Keratinocyte (primary cell): ENCODE measurements at regions not wholly inside any gene's neighbourhood (a gene's known extent, or its start where the extent isn't known, plus 50 kb on each side); places are given as distances from the start of the nearest gene placed in this dataset.

Experiments
- DNase-seq: peaks from one replicate; pipeline ENCODE4 v3.0.0-alpha.2; 2011; ENCODE audit warnings: low read depth, missing footprints, low spot score
- FAIRE-seq: peaks from 2 replicates; lab custom pipeline; 2011; peaks lifted over from hg19 to GRCh38; lab: Jason Lieb, UNC
- H2AFZ ChIP-seq: 2 replicates; pipeline ENCODE4 v1.6.0; 2012; ENCODE audit warnings: low read length, control low read depth, inconsistent platforms; ENCODE audit not compliant: control insufficient read depth
- H3K27ac ChIP-seq: 2 replicates; pipeline ENCODE4 v1.5.1; 2011; ENCODE audit warnings: low read length; ENCODE audit not compliant: control insufficient read depth, insufficient read depth
- H3K27me3 ChIP-seq: 3 replicates; pipeline ENCODE4 v1.6.0; 2011; ENCODE audit warnings: low read length; ENCODE audit not compliant: control insufficient read depth, insufficient read depth; ENCODE audit errors: extremely low read depth
- H3K36me3 ChIP-seq, 2 experiments: 2 replicates in 1 of 2; 3 replicates in 1 of 2; pipeline ENCODE4 v1.5.1; 2011; ENCODE audit warnings: low read length in 2 of 2, mild to moderate bottlenecking in 1 of 2; ENCODE audit not compliant: control insufficient read depth in 2 of 2, insufficient read depth in 2 of 2; ENCODE audit errors: extremely low read depth in 1 of 2
- H3K4me1 ChIP-seq: 3 replicates; pipeline ENCODE4 v1.5.1; 2011; ENCODE audit warnings: low read length; ENCODE audit not compliant: control insufficient read depth, insufficient read depth; ENCODE audit errors: extremely low read depth
- H3K4me2 ChIP-seq: 3 replicates; pipeline ENCODE4 v1.6.0; 2011; ENCODE audit warnings: low read depth, low read length; ENCODE audit not compliant: control insufficient read depth, insufficient read depth; ENCODE audit errors: extremely low read depth
- H3K4me3 ChIP-seq, 3 experiments: fragments of 200-600 bp in 1 of 3; sonication (generic) in 1 of 3; 2 replicates in 2 of 3; 3 replicates in 1 of 3; pipeline ENCODE4 v1.5.1; 2011 to 2016; ENCODE audit warnings: low read length in 3 of 3, mild to moderate bottlenecking in 3 of 3, control low read depth in 2 of 3, inconsistent platforms in 1 of 3, low read depth in 1 of 3, mixed read lengths in 1 of 3, mixed run types in 1 of 3, moderate library complexity in 1 of 3; ENCODE audit not compliant: control insufficient read depth in 2 of 3, insufficient read depth in 2 of 3; ENCODE audit errors: extremely low read depth in 1 of 3
- H3K79me2 ChIP-seq: 2 replicates; pipeline ENCODE4 v1.6.0; 2012; ENCODE audit warnings: low read length; ENCODE audit not compliant: control insufficient read depth, insufficient read depth
- H3K9ac ChIP-seq: 3 replicates; pipeline ENCODE4 v1.6.0; 2011; ENCODE audit warnings: low read length; ENCODE audit not compliant: control insufficient read depth, insufficient read depth; ENCODE audit errors: extremely low read depth
- H3K9me1 ChIP-seq: 3 replicates; pipeline ENCODE4 v1.6.0; 2011; ENCODE audit warnings: low read length; ENCODE audit not compliant: control insufficient read depth, insufficient read depth; ENCODE audit errors: extremely low read depth
- H3K9me3 ChIP-seq: 2 replicates; pipeline ENCODE4 v1.5.1; 2012; ENCODE audit warnings: low read depth, low read length; ENCODE audit not compliant: control insufficient read depth
- H4K20me1 ChIP-seq: 3 replicates; pipeline ENCODE4 v1.6.0; 2011; ENCODE audit warnings: low read length; ENCODE audit not compliant: control insufficient read depth, insufficient read depth; ENCODE audit errors: extremely low read depth
- EZH2 ChIP-seq: IDR thresholded peaks from one replicate; pipeline ENCODE4 v1.6.1; 2012; ENCODE audit warnings: inconsistent platforms, mild to moderate bottlenecking, low read length, moderate library complexity
- dilution Hi-C: fragments of 300-500 bp; cut with MboI; formaldehyde crosslinking; loops from one replicate; pipeline ENCODE4 v1.7.0; 2020; ENCODE audit warnings: low sequenced_read_pairs; ENCODE audit not compliant: extremely low pct_ligation_motif_present
- TF ChIP-seq, protein P1 (sequence below), 3 experiments: IDR thresholded peaks in 1 of 3; conservative IDR thresholded peaks in 1 of 3; optimal IDR thresholded peaks in 1 of 3; 2 replicates in 2 of 3; 3 replicates in 1 of 3; pipeline versions ENCODE3 to v1.5.1; 2011; ENCODE audit warnings: low read length in 3 of 3, mild to moderate bottlenecking in 3 of 3, moderate library complexity in 2 of 3, control low read depth in 1 of 3, inconsistent platforms in 1 of 3; ENCODE audit not compliant: insufficient read depth in 2 of 3; ENCODE audit errors: extremely low read depth in 1 of 3

- no peaks in the 10 kb centered on the region for H3K4me1 ChIP-seq
- TF ChIP-seq, protein P1, sequence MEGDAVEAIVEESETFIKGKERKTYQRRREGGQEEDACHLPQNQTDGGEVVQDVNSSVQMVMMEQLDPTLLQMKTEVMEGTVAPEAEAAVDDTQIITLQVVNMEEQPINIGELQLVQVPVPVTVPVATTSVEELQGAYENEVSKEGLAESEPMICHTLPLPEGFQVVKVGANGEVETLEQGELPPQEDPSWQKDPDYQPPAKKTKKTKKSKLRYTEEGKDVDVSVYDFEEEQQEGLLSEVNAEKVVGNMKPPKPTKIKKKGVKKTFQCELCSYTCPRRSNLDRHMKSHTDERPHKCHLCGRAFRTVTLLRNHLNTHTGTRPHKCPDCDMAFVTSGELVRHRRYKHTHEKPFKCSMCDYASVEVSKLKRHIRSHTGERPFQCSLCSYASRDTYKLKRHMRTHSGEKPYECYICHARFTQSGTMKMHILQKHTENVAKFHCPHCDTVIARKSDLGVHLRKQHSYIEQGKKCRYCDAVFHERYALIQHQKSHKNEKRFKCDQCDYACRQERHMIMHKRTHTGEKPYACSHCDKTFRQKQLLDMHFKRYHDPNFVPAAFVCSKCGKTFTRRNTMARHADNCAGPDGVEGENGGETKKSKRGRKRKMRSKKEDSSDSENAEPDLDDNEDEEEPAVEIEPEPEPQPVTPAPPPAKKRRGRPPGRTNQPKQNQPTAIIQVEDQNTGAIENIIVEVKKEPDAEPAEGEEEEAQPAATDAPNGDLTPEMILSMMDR (optimal IDR thresholded peaks at IDR 0.05 in 1 of 3, IDR thresholded peaks at IDR 0.05 in 1 of 3, conservative IDR thresholded peaks at IDR 0.05 in 1 of 3; ENCODE audit: extremely low read depth in 1 of 3, insufficient read depth in 2 of 3, low read length in 3 of 3), result no peak
- TF ChIP-seq EZH2, result no peak
- no peak overlapping the region for H3K4me2 ChIP-seq
- no peak overlapping the region for H3K27ac ChIP-seq
- H3K4me3 ChIP-seq, result no peak overlapping the region
- no peak overlapping the region for H3K9ac ChIP-seq
- H3K9me3 ChIP-seq, result no peaks in the 10 kb centered on the region
- no peaks in the 10 kb centered on the region for H3K9me1 ChIP-seq
- no peaks in the 10 kb centered on the region for H3K27me3 ChIP-seq
- dilution Hi-C loops, result loop anchor here (10.0 kb wide), 1 partner anchor 262 kb away; no protein-coding TSS in a partner anchor
- DNase-seq (no peak), FAIRE-seq (no peak)
- no peaks in the 10 kb centered on the region for H4K20me1 ChIP-seq
- H3K79me2 ChIP-seq, result no peaks in the 10 kb centered on the region
- no peaks in the 10 kb centered on the region for H3K36me3 ChIP-seq
- no peak overlapping the region for H2AFZ ChIP-seq
These were observed 67.3 kb downstream of the GLI2 start for GRCh38 chr2:120802867-120803484.

DNA sequence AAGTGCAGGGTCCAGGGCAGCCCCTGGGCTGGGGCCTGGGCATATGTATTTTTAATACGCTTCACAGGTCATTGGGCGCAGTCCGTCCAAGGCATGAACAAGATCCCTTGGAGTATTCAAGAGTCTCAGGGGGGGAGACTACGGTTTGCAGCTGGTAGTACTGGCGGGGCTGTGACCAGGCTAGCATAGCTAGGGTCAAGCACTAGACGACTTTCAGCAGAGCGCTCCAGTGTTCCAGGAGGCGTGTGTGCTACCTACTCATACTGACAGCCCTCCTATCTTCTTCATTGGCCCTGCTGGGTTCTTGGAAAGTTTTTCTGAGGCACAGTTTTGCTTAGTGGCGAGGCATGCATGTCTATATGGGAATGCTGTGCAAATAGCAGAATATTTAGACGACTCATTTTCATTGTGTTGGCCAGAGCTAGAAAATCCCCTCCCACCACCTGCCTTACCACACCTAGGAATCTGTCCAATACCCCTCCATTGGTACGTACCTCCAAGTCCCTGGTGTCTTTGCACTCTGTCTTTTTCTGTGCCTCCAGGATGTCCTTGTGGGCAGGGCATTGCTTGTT is 68.2 kb downstream of the GLI2 start:
- Histone ChIP-seq H3K9me1 (no peaks in the 10 kb centered on the region), H4K20me1 (no peaks in the 10 kb centered on the region), H2AFZ (no peak overlapping the region), H3K9ac (no peak overlapping the region), H3K27ac (no peak overlapping the region), H3K4me2 (no peak overlapping the region), H3K9me3 (no peaks in the 10 kb centered on the region), H3K27me3 (no peaks in the 10 kb centered on the region), H3K79me2 (no peaks in the 10 kb centered on the region), H3K4me1 (no peaks in the 10 kb centered on the region), H3K36me3 (no peaks in the 10 kb centered on the region), H3K4me3 (no peak overlapping the region)
- TF ChIP-seq EZH2, result no peak
- TF ChIP-seq, protein P1 (optimal IDR thresholded peaks at IDR 0.05 in 1 of 3, IDR thresholded peaks at IDR 0.05 in 1 of 3, conservative IDR thresholded peaks at IDR 0.05 in 1 of 3; ENCODE audit: extremely low read depth in 1 of 3, insufficient read depth in 2 of 3, low read length in 3 of 3), result no peak
- FAIRE-seq (no peak), DNase-seq (no peak)
- dilution Hi-C loops, result loop anchor here (10.0 kb wide), 1 partner anchor 261 kb away; no protein-coding TSS in a partner anchor
